Stomach (tissue), 8 donors: ENCODE measurements at regions not wholly inside any gene's neighbourhood (a gene's known extent, or its start where the extent isn't known, plus 50 kb on each side); places are given as distances from the start of the nearest gene placed in this dataset.

Source experiments
- DNase-seq, 2 donors: peaks; one replicate each; pipeline versions ENCODE4 v3.0.0 to v3.0.0-alpha.2; 2013 to 2019
- H3K27ac ChIP-seq, 5 donors: fragments of 200-600 bp in 4 of 5; sonication (generic) in 4 of 5; one replicate each; pipeline ENCODE4 v1.5.1; 2013 to 2019; ENCODE audit warnings: mild to moderate bottlenecking in 1 of 5, moderate library complexity in 1 of 5
- H3K27me3 ChIP-seq, 3 donors: fragments of 200-600 bp; sonication (generic); one replicate each; pipeline ENCODE4 v1.5.1; 2017 to 2019; ENCODE audit warnings: mixed run types in 1 of 3
- H3K36me3 ChIP-seq, 4 donors: fragments of 200-600 bp; sonication (generic); 1 replicate in 3 of 4; 2 replicates in 1 of 4; pipeline ENCODE4 v1.5.1; 2016 to 2019
- H3K4me1 ChIP-seq, 4 donors: fragments of 200-600 bp; sonication (generic); one replicate each; pipeline ENCODE4 v1.5.1; 2016 to 2019
- H3K4me3 ChIP-seq, 4 donors: fragments of 200-600 bp; sonication (generic) in 3 of 4; one replicate each; pipeline ENCODE4 v1.5.1; 2016 to 2019; ENCODE audit warnings: mild to moderate bottlenecking in 1 of 4
- H3K9me3 ChIP-seq, 4 donors: fragments of 200-600 bp; sonication (generic); one replicate each; pipeline ENCODE4 v1.5.1; 2016 to 2019
- CTCF ChIP-seq, 7 experiments: fragments of 450-650 bp in 4 of 7; fragments of 200-600 bp in 3 of 7; sonication (generic) in 3 of 7; IDR thresholded peaks; one replicate each; pipeline ENCODE4 v1.5.1; 2016 to 2019; ENCODE audit warnings: antibody characterized with exemption in 7 of 7, control low read depth in 2 of 7, mild to moderate bottlenecking in 1 of 7
- EP300 ChIP-seq: sonication (generic); formaldehyde crosslinking; IDR thresholded peaks from one replicate; pipeline ENCODE4 v1.6.1; 2017; ENCODE audit warnings: antibody characterized with exemption
- POLR2A ChIP-seq, 4 donors: fragments of 450-650 bp; IDR thresholded peaks; one replicate each; pipeline ENCODE4 v1.6.1; 2016; ENCODE audit warnings: antibody characterized with exemption in 4 of 4, control low read depth in 2 of 4, mild to moderate bottlenecking in 1 of 4, moderate library complexity in 1 of 4
- POLR2AphosphoS5 ChIP-seq, 3 donors: sonication (generic); formaldehyde crosslinking; IDR thresholded peaks; one replicate each; pipeline ENCODE4 v1.6.1; 2016; ENCODE audit warnings: antibody characterized with exemption in 3 of 3
- WGBS, 5 donors: extraction: QIAGEN DNeasy Blood & Tissue Kit in 3 of 5; methylation state at CpG; one replicate each; pipeline versions ENCODE4 v1.1.5 to v1.1.7; 2013 to 2018; 5-methylcytosine and 5-hydroxymethylcytosine counted together
- intact Hi-C: fragments of 100-400 bp; cut with DNase I; formaldehyde crosslinking; loops from one replicate; pipeline ENCODE4 v1.15.1; 2023; ENCODE audit warnings: low total_unique reads
- donor health status: healthy with polysubstance abuse.
- donor health status: Bipolar disorder and iron deficiency.
- donor health status: healthy.

- H3K36me3 ChIP-seq = no peaks in the 10 kb centered on the region
- DNase-seq = no peak
- TF ChIP-seq EP300 = no peak
- TF ChIP-seq POLR2A (IDR thresholded peaks at IDR 0.05) = no peak
- no peak for TF ChIP-seq POLR2AphosphoS5 (IDR thresholded peaks at IDR 0.05)
- TF ChIP-seq CTCF (IDR thresholded peaks at IDR 0.05) = no peak
- H3K9me3 ChIP-seq = no peaks in the 10 kb centered on the region
- H3K4me1 ChIP-seq = peaks cover 0 to 13% (median 2%) of the 10 kb centered on the region in 4 donors
- 85 to 95% (median 93%) methylated on average over 7 of the region's 7 CpGs for WGBS, 5 donors
- H3K4me3 ChIP-seq = no peak overlapping the region
- peaks cover 0 to 10% (median 0%) of the 10 kb centered on the region in 3 donors for H3K27me3 ChIP-seq
- intact Hi-C loops = no loop called here
- no peak overlapping the region for H3K27ac ChIP-seq
Measured at GRCh38 chr16:51035711-51036110, 115.4 kb downstream of the SALL1 start.

GRCh38 chr16:51035110-51035498 is 116.0 kb downstream of the SALL1 start:
- DNase-seq = peak in 1 of 2 donors; percentile 19
- H3K4me3 ChIP-seq = no peak overlapping the region
- intact Hi-C loops = no loop called here
- TF ChIP-seq CTCF (IDR thresholded peaks at IDR 0.05) = no peak
- no peak for TF ChIP-seq POLR2A (IDR thresholded peaks at IDR 0.05)
- no peak for TF ChIP-seq POLR2AphosphoS5 (IDR thresholded peaks at IDR 0.05)
- TF ChIP-seq EP300 = no peak
- H3K36me3 ChIP-seq = no peaks in the 10 kb centered on the region
- H3K27me3 ChIP-seq = peaks cover 0 to 10% (median 0%) of the 10 kb centered on the region in 3 donors
- no peak overlapping the region for H3K27ac ChIP-seq
- WGBS, 5 donors = 78 to 90% (median 83%) methylated on average over 3 of the region's 3 CpGs
- no peaks in the 10 kb centered on the region for H3K9me3 ChIP-seq
- peaks cover 0 to 13% (median 2%) of the 10 kb centered on the region in 4 donors for H3K4me1 ChIP-seq

GRCh38 chr16:51034481-51035109 is 116.5 kb downstream of the SALL1 start:
- 37 to 47% (median 40%) methylated on average over 6 of the region's 6 CpGs for WGBS, 5 donors
- Histone ChIP-seq H3K4me1 (peaks cover 0 to 13% (median 2%) of the 10 kb centered on the region in 4 donors), H3K9me3 (no peaks in the 10 kb centered on the region), H3K27me3 (peaks cover 0 to 6% (median 0%) of the 10 kb centered on the region in 3 donors), H3K36me3 (no peaks in the 10 kb centered on the region), H3K27ac (no peak overlapping the region), H3K4me3 (no peak overlapping the region)
- peak in 1 of 2 donors; percentile 65 for DNase-seq
- TF ChIP-seq CTCF (IDR thresholded peaks at IDR 0.05) (no peak), POLR2AphosphoS5 (IDR thresholded peaks at IDR 0.05) (no peak), EP300 (no peak), POLR2A (IDR thresholded peaks at IDR 0.05) (no peak)
- intact Hi-C loops = no loop called here

- intact Hi-C loops = no loop called here
- peaks cover 0 to 13% (median 2%) of the 10 kb centered on the region in 4 donors for H3K4me1 ChIP-seq
- WGBS, 5 donors = 84 to 90% (median 87%) methylated on average over 4 of the region's 4 CpGs
- no peaks in the 10 kb centered on the region for H3K9me3 ChIP-seq
- no peak overlapping the region for H3K4me3 ChIP-seq
- no peaks in the 10 kb centered on the region for H3K36me3 ChIP-seq
- no peak overlapping the region for H3K27ac ChIP-seq
- no peak for DNase-seq
- H3K27me3 ChIP-seq = no peaks in the 10 kb centered on the region
- TF ChIP-seq EP300 (no peak), POLR2A (IDR thresholded peaks at IDR 0.05) (no peak), CTCF (IDR thresholded peaks at IDR 0.05) (no peak), POLR2AphosphoS5 (IDR thresholded peaks at IDR 0.05) (no peak)
Measured at GRCh38 chr16:51031598-51031997, 119.5 kb downstream of the SALL1 start.
